ENCODE measurements at regions not wholly inside any gene's neighbourhood (a gene's known extent, or its start where the extent isn't known, plus 50 kb on each side); places are given as distances from the start of the nearest gene placed in this dataset.
"Not testable (repeated sequence)": the region's sequence is repeated elsewhere in the genome, so short reads cannot be mapped to it uniquely, and the experiment has no call there.

DNA sequence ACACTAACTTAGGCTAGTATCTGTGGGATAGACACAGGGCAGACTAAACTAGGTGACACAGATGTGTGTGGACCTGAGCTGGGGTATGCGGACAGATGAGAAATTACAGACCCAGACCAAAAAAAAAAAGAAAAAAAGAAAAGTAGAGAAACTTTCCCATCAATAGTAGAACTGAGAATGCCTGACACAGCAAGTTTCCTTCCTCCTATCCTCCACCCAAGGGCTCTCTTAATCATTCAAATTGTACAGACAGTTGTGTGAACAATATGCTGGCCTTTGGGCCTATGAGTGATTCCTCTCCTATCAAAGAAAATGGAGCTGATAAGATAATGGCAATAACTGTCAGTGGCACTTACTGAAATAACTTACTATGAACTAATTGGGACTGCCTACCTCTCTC, 226.7 kb upstream of the PRDM1 start:
- no peak for DNase-seq (ENCODE audit: low read depth in 4 of 4, low spot score in 3 of 4)

- DNase-seq (ENCODE audit: low read depth in 4 of 4, low spot score in 3 of 4), result not testable (repeated sequence)
Observed at GRCh38 chr6:105858639-105859038, 227.5 kb upstream of the PRDM1 start.

- no peak for DNase-seq (ENCODE audit: low read depth in 4 of 4, low spot score in 3 of 4)
Observed at GRCh38 chr6:105855433-105855832, 230.7 kb upstream of the PRDM1 start.

- DNase-seq (ENCODE audit: low read depth in 4 of 4, low spot score in 3 of 4), result not testable (repeated sequence)
Observed at GRCh38 chr6:105853979-105854378, 232.2 kb upstream of the PRDM1 start.

GRCh38 chr6:105851606-105852005, 234.5 kb upstream of the PRDM1 start:
- DNase-seq (ENCODE audit: low read depth in 4 of 4, low spot score in 3 of 4), result no peak

DNA sequence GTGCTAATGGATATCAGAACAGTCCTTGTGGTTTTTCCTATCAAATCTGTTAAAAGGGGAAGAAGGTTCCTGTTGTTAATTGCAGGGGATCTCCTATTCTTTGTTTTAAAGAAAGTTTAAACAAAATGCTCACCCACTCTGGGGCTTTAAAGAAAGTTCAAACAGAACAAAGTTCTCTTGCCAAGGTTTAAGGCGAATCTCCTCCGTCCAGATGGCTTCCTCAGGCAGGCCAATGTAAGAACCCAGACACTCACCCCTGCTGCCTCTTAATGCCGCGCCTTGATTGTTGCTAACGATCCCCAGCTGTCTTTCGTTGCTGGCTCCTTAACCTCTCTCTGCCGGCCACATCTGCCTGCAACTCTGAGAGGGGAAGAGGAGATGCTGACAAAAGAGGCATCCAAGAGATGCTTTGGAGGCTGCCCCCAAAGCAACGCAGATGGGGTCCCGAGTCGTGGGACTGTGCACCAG, 235.0 kb upstream of the PRDM1 start:
- DNase-seq (ENCODE audit: low read depth in 4 of 4, low spot score in 3 of 4), result no peak

GRCh38 chr6:105850261-105851112, 235.6 kb upstream of the PRDM1 start:
- DNase-seq (ENCODE audit: low read depth in 4 of 4, low spot score in 3 of 4), result no peak

- no peak for DNase-seq (ENCODE audit: low read depth in 4 of 4, low spot score in 3 of 4)
Observed at GRCh38 chr6:105849746-105850145, 236.4 kb upstream of the PRDM1 start.

DNA sequence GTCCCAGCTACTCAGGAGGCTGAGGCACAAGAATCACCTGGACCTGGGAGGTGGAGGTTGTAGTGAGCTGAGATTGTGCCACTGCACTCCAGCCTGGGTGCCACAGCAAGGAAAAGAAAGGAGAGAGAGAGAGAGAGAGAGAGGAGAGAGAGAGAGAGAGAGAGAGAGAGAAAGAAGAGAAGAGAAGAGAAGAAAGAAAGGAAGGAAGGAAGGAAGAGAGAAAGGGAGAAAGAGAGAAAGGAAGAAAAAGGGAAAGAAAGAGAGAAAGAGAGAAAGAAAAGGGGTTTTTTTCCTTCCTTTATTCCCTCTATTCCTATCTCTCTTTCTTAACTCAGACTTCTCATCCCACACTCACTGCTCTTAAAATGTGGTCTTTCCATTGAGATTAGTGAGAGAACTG, 238.7 kb upstream of the PRDM1 start:
- no peak for DNase-seq (ENCODE audit: low read depth in 4 of 4, low spot score in 3 of 4)

GRCh38 chr6:105844275-105844883, 241.8 kb upstream of the PRDM1 start:
- DNase-seq (ENCODE audit: low read depth in 4 of 4, low spot score in 3 of 4), result no peak

- DNase-seq (ENCODE audit: low read depth in 4 of 4, low spot score in 3 of 4), result no peak
Observed at GRCh38 chr6:105839266-105839665, 246.9 kb upstream of the PRDM1 start.

GRCh38 chr6:105838171-105838570, 248.0 kb upstream of the PRDM1 start:
- no peak for DNase-seq (ENCODE audit: low read depth in 4 of 4, low spot score in 3 of 4)

DNA sequence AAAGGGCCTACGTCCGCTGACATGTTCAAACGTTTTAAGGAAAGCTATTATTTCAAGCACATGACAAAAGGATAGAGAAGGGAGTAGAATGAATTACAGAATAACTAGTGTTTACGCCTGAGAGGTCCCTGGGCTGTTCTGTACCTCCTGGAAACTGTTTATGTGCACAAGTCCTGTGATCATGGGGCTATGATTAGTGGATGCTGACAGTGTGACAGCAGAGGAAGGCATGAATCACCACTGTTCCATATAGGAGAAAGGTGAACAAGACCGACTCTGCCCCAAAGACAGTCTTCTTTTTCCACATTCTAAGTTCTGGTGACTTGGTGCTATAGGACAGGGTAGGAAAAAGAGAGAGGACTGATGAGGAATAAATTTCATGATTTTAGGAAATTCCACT, 249.2 kb upstream of the PRDM1 start:
- DNase-seq (ENCODE audit: low read depth in 4 of 4, low spot score in 3 of 4), result peak in 2 of 4 donors; percentile 14 to 17

- DNase-seq (ENCODE audit: low read depth in 4 of 4, low spot score in 3 of 4), result no peak
Observed at GRCh38 chr6:105836379-105836778, 249.8 kb upstream of the PRDM1 start.

DNA sequence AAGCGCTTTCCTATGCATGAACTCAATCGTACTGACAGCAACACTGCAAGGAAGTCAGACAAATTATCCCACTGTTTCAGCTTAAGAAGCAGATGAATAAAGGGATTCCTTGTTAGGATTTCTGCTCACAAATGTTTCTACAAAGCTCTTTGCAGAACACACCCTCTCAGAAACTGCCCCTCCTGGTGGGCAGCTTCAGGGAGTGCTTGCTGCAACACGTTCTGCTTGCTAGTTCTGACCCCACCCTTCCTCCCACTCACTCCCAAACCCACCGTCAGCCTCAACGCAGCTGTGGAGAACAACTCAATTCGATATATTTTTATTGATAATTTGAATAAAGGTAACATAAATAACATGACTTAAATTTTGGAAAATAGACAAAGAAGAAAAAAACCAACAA, 250.8 kb upstream of the PRDM1 start:
- DNase-seq (ENCODE audit: low read depth in 4 of 4, low spot score in 3 of 4), result no peak

DNA sequence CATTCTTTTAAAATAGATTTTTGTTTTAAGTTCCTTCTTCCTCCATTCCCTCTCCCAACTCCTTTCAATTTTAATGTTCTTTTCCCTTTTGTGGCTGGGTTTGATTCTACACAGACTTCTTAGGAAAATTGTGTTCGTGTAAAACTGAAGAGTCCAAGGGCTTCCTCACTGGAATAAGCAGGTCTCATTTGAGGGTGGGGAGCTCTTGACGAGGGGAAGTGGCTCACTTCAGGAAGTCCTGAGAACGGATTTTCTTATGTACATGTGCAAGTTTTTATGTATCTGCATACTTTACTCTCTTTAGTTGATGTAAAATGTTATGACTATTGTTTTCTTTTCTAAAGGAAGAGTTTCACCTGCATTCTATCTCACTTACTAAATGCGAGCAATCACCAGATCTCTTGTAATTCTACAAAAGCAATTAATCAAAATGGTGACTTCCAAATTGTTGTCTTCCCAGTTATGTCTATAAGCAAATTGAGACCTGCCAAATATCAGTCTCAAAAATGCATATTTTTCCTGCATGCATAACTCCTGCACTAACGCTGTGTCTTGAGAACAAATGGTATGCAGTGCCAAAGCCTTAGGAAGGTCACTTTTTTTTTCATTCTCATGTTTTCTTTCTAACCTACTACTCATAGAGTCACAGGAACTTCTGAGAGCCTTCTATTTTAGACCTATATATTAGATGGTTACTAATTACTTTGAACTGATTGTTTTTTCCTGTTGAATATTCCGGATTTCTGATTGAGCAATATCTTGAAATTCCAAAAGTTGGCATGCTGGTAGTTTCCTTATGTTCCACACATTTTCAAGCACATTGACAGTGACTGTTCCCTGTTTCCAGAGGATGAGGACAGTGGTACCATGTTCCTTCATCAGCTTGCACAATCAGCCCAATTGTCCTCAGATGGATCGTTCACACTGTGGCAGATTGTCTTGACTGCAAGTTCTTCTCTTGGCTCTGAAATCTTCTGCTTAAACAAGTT, 251.9 kb upstream of the PRDM1 start:
- no peak for DNase-seq (ENCODE audit: low read depth in 4 of 4, low spot score in 3 of 4)

- DNase-seq (ENCODE audit: low read depth in 4 of 4, low spot score in 3 of 4), result no peak
Observed at GRCh38 chr6:105832313-105832761, 253.8 kb upstream of the PRDM1 start.

GRCh38 chr6:105831311-105832097, 254.6 kb upstream of the PRDM1 start:
- no peak for DNase-seq (ENCODE audit: low read depth in 4 of 4, low spot score in 3 of 4)

DNA sequence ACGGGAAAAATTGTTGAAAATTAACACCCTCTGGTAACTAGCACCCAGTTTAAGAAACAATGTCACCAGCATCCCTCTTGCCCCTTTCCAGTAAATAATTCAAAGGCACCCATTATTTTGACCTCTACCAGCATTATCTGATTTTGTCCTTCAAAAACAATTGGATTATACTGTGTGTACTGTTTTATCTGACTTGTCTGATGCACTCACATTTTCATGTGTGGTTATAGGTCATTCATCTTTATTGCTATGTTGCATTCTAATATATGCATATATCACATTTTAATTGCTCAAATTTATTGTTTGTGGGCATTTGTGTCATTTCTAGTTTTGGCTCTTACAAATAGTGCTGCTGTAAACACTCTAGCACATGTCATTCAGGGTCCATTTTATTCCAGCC, 260.9 kb upstream of the PRDM1 start:
- no peak for DNase-seq (ENCODE audit: low read depth in 4 of 4, low spot score in 3 of 4)

GRCh38 chr6:105824732-105825131, 261.4 kb upstream of the PRDM1 start:
- DNase-seq (ENCODE audit: low read depth in 4 of 4, low spot score in 3 of 4), result no peak
